T-cell (primary cell): ENCODE measurements at regions not wholly inside any gene's neighbourhood (a gene's known extent, or its start where the extent isn't known, plus 50 kb on each side); places are given as distances from the start of the nearest gene placed in this dataset.
"Not testable (repeated sequence)": the region's sequence is repeated elsewhere in the genome, so short reads cannot be mapped to it uniquely, and the experiment has no call there.

ENCODE experiments used
- ATAC-seq, 4 experiments: fragments of 200-7000 bp in 3 of 4; fragments of 150-1000 bp in 1 of 4; cut with Tn5 transposase; replicated peaks in 1 of 4; 1 replicate in 3 of 4; 2 replicates in 1 of 4; pipeline ENCODE4 v1.10.0; 2021; ENCODE audit warnings: moderate library complexity in 3 of 4, mild to moderate bottlenecking in 2 of 4, moderate number of reproducible peaks in 1 of 4
- CTCF ChIA-PET, 2 donors: fragments of 300-600 bp; sonication (Branson Sonifier 250); formaldehyde crosslinking; loops; one replicate each; lab custom pipeline; 2022; ENCODE audit warnings: antibody characterized with exemption in 2 of 2; lab: Charles Lee
- POLR2A ChIA-PET, 2 donors: fragments of 300-600 bp; sonication (Branson Sonifier 250); formaldehyde crosslinking; loops; one replicate each; lab custom pipeline; 2022; ENCODE audit warnings: antibody characterized with exemption in 2 of 2; lab: Charles Lee
- DNase-seq, 35 experiments: peaks; one replicate each; pipeline versions ENCODE4 v3.0.0 to v3.0.0-alpha.2; 2013 to 2023
- H3K27ac ChIP-seq: one replicate; pipeline ENCODE4 v1.5.1; 2013; ENCODE audit warnings: low read length
- H3K27me3 ChIP-seq, 2 experiments: replicated peaks in 1 of 2; 1 replicate in 1 of 2; 2 replicates in 1 of 2; pipeline versions ENCODE4 v1.6.1 to v1.7.0; 2013; ENCODE audit warnings: low read length in 1 of 2, mixed read lengths in 1 of 2; ENCODE audit not compliant: control insufficient read depth in 2 of 2, insufficient read depth in 2 of 2; ENCODE audit errors: extremely low read depth in 1 of 2
- H3K36me3 ChIP-seq, 2 donors: 1 replicate in 1 of 2; 2 replicates in 1 of 2; pipeline versions ENCODE4 v1.6.1 to v1.7.0; 2013; ENCODE audit warnings: low read length in 1 of 2; ENCODE audit not compliant: control insufficient read depth in 2 of 2, insufficient read depth in 1 of 2; ENCODE audit errors: extremely low read depth in 1 of 2
- H3K4me1 ChIP-seq, 2 experiments: 1 replicate in 1 of 2; 2 replicates in 1 of 2; pipeline versions ENCODE4 v1.6.1 to v1.7.0; 2013; ENCODE audit warnings: low read length in 2 of 2, mixed read lengths in 1 of 2; ENCODE audit not compliant: insufficient read depth in 2 of 2, control insufficient read depth in 1 of 2; ENCODE audit errors: extremely low read depth in 1 of 2
- H3K4me3 ChIP-seq, 2 donors: 1 replicate in 1 of 2; 2 replicates in 1 of 2; pipeline versions ENCODE4 v1.5.1 to v1.7.0; 2013; ENCODE audit warnings: mild to moderate bottlenecking in 2 of 2, low read length in 1 of 2, moderate library complexity in 1 of 2; ENCODE audit not compliant: control insufficient read depth in 1 of 2; ENCODE audit errors: extremely low read depth in 1 of 2
- H3K9me3 ChIP-seq: 2 replicates; pipeline ENCODE4 v1.7.0; 2013
- H3K27ac Mint-ChIP-seq, 2 donors: one replicate each; pipeline ENCODE4 v1.8.0; 2020 to 2021; ENCODE audit warnings: mild to moderate bottlenecking in 2 of 2, mixed read lengths in 2 of 2
- H3K27me3 Mint-ChIP-seq, 2 donors: one replicate each; pipeline ENCODE4 v1.8.0; 2021 to 2022; ENCODE audit warnings: mixed read lengths in 2 of 2
- H3K36me3 Mint-ChIP-seq: one replicate; pipeline ENCODE4 v1.8.0; 2021; ENCODE audit warnings: mixed read lengths
- H3K4me1 Mint-ChIP-seq, 3 donors: one replicate each; pipeline ENCODE4 v1.8.0; 2020 to 2022; ENCODE audit warnings: mixed read lengths in 3 of 3, mild to moderate bottlenecking in 1 of 3
- H3K4me3 Mint-ChIP-seq, 3 donors: one replicate each; pipeline ENCODE4 v1.8.0; 2020 to 2022; ENCODE audit warnings: mild to moderate bottlenecking in 3 of 3, mixed read lengths in 3 of 3, moderate library complexity in 3 of 3
- H3K9me3 Mint-ChIP-seq, 3 donors: one replicate each; pipeline ENCODE4 v1.8.0; 2020 to 2022; ENCODE audit warnings: mixed read lengths in 3 of 3
- WGBS: methylation state at CpG from one replicate; pipeline ENCODE4 v1.1.5; 2013; ENCODE audit warnings: missing lambda C conversion rate; ENCODE audit not compliant: insufficient coverage; 5-methylcytosine and 5-hydroxymethylcytosine counted together

- Mint-ChIP-seq H3K27ac (no peak overlapping the region), H3K4me3 (no peak overlapping the region), H3K36me3 (no peaks in the 10 kb centered on the region), H3K27me3 (peaks cover 11 to 18% of the 10 kb centered on the region in 2 donors), H3K9me3 (peaks cover 0 to 4% (median 0%) of the 10 kb centered on the region in 3 donors), H3K4me1 (peaks cover 5 to 8% (median 7%) of the 10 kb centered on the region in 3 donors)
- DNase-seq (no peak), ATAC-seq (no peak)
- WGBS, result 100% methylated on average over 1 of the region's 4 CpGs
- Histone ChIP-seq H3K27ac (no peak overlapping the region), H3K27me3 (peaks cover 0 to 2% of the 10 kb centered on the region in 2 experiments), H3K36me3 (no peaks in the 10 kb centered on the region), H3K9me3 (no peaks in the 10 kb centered on the region), H3K4me1 (no peaks in the 10 kb centered on the region), H3K4me3 (no peak overlapping the region)
- ChIA-PET CTCF (no interaction called here), POLR2A (no interaction called here)
Measured at GRCh38 chr10:25824050-25824449, 110.0 kb upstream of the MYO3A start.

- WGBS, result 57% methylated on average over 2 of the region's 4 CpGs
- no peak for ATAC-seq
- POLR2A ChIA-PET, result no interaction called here
Measured at GRCh38 chr10:25828475-25828874, 105.6 kb upstream of the MYO3A start.

DNA sequence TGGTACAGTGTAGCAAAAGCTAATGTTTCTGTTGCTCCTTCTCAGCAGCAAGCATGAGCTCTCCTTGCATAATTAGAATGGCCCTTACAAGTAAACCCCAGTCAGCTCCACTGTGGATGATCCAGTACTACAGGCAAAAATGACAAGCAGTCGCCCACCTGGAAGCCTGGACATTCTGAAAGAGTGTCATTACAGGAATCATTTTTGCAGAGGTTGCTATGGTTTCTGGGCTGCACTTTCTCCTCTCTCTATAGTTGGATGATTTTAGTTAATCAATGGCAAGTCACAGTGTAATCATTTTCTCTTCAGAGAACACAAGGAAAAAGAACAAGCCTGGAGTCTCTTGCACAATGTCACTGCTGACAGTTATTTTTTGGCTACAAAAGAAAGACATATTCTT lies 102.9 kb upstream of the MYO3A start:
- H3K4me3 Mint-ChIP-seq, result no peak overlapping the region
- H3K9me3 ChIP-seq, result no peaks in the 10 kb centered on the region
- ATAC-seq, result no peak
- H3K9me3 Mint-ChIP-seq, result peaks cover 4 to 5% (median 4%) of the 10 kb centered on the region in 3 donors
- H3K4me1 Mint-ChIP-seq, result no peaks in the 10 kb centered on the region
- no peak overlapping the region for H3K27ac Mint-ChIP-seq
- no peak for DNase-seq
- peaks cover 0 to 2% of the 10 kb centered on the region in 2 experiments for H3K27me3 ChIP-seq
- no peaks in the 10 kb centered on the region for H3K36me3 Mint-ChIP-seq
- no peaks in the 10 kb centered on the region for H3K4me1 ChIP-seq
- WGBS, result no CpG with 5 or more reads among the region's 1 CpG
- no peak overlapping the region for H3K27ac ChIP-seq
- no peak overlapping the region for H3K4me3 ChIP-seq
- peaks cover 0 to 15% of the 10 kb centered on the region in 2 donors for H3K27me3 Mint-ChIP-seq
- no peaks in the 10 kb centered on the region for H3K36me3 ChIP-seq
- CTCF ChIA-PET, result interaction anchor here in 1 of 2 donors (0.5 kb wide), 1 partner anchor 1848 kb away, joined by 3 read pairs; no protein-coding TSS in a partner anchor
- POLR2A ChIA-PET, result no interaction called here

More at GRCh38 chr10:25828475-25828874, 105.6 kb upstream of the MYO3A start:
- Histone ChIP-seq H3K27ac (no peak overlapping the region), H3K36me3 (no peaks in the 10 kb centered on the region), H3K4me1 (no peaks in the 10 kb centered on the region), H3K9me3 (no peaks in the 10 kb centered on the region), H3K27me3 (peaks cover 0 to 2% of the 10 kb centered on the region in 2 experiments), H3K4me3 (no peak overlapping the region)
- Mint-ChIP-seq H3K36me3 (no peaks in the 10 kb centered on the region), H3K27me3 (peaks cover 0 to 15% of the 10 kb centered on the region in 2 donors), H3K27ac (no peak overlapping the region), H3K9me3 (no peaks in the 10 kb centered on the region), H3K4me3 (no peak overlapping the region), H3K4me1 (no peaks in the 10 kb centered on the region)
- no peak for DNase-seq
- CTCF ChIA-PET, result no interaction called here

DNA sequence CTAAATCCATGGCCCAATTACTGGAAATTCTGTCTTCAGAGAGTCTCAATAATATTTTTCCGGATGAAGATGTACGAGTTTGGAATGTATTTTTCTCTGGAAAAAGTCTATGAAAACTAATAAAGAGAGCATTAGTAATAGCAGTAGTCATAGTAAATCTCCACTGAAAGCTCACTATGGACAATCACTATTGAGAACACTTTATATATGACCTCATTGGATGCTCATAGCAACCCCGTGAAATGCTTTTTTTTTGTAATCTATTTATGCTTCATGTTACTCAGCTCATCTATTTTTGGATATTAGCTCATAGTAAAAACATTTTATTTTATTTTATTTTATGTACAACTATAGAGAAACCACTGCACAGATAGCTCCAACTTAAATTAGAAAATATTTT lies 94.3 kb upstream of the MYO3A start:
- H3K27ac ChIP-seq, result no peak overlapping the region
- Mint-ChIP-seq H3K36me3 (no peaks in the 10 kb centered on the region), H3K4me1 (no peaks in the 10 kb centered on the region), H3K27ac (no peak overlapping the region), H3K9me3 (peaks cover 4 to 6% (median 4%) of the 10 kb centered on the region in 3 donors), H3K27me3 (peaks cover 0 to 8% of the 10 kb centered on the region in 2 donors), H3K4me3 (no peak overlapping the region)
- no peaks in the 10 kb centered on the region for H3K9me3 ChIP-seq
- H3K4me1 ChIP-seq, result no peaks in the 10 kb centered on the region
- ATAC-seq (no peak), DNase-seq (no peak)
- no peaks in the 10 kb centered on the region for H3K36me3 ChIP-seq
- WGBS, result no CpG with 5 or more reads among the region's 3 CpGs
- peaks cover 0 to 3% of the 10 kb centered on the region in 2 experiments for H3K27me3 ChIP-seq
- ChIA-PET CTCF (no interaction called here), POLR2A (no interaction called here)
- H3K4me3 ChIP-seq, result no peak overlapping the region

- POLR2A ChIA-PET, H3K27ac ChIP-seq, H3K4me3 Mint-ChIP-seq, DNase-seq, H3K4me1 ChIP-seq, H3K27ac Mint-ChIP-seq, H3K27me3 Mint-ChIP-seq, H3K4me3 ChIP-seq, H3K36me3 Mint-ChIP-seq, H3K36me3 ChIP-seq, ATAC-seq, CTCF ChIA-PET, H3K27me3 ChIP-seq, H3K9me3 ChIP-seq, H3K4me1 Mint-ChIP-seq, H3K9me3 Mint-ChIP-seq: not testable (repeated sequence)
- no CpG with 5 or more reads among the region's 3 CpGs for WGBS
Measured at GRCh38 chr10:25840875-25841274, 93.2 kb upstream of the MYO3A start.

GRCh38 chr10:25842146-25842545 lies 91.9 kb upstream of the MYO3A start:
- DNase-seq, result no peak
- no peak for ATAC-seq
- Histone ChIP-seq H3K27me3 (peaks cover 0 to 3% of the 10 kb centered on the region in 2 experiments), H3K9me3 (no peaks in the 10 kb centered on the region), H3K27ac (no peak overlapping the region), H3K4me3 (no peak overlapping the region), H3K36me3 (no peaks in the 10 kb centered on the region), H3K4me1 (no peaks in the 10 kb centered on the region)
- Mint-ChIP-seq H3K27ac (no peak overlapping the region), H3K9me3 (peaks cover 0 to 3% (median 0%) of the 10 kb centered on the region in 3 donors), H3K4me1 (no peaks in the 10 kb centered on the region), H3K36me3 (no peaks in the 10 kb centered on the region), H3K4me3 (no peak overlapping the region), H3K27me3 (peaks cover 0 to 7% of the 10 kb centered on the region in 2 donors)
- CTCF ChIA-PET, result no interaction called here
- WGBS, result 61% methylated on average over 4 of the region's 6 CpGs
- POLR2A ChIA-PET, result no interaction called here
